HepG2 (cell line): ENCODE measurements at regions not wholly inside any gene's neighbourhood (a gene's known extent, or its start where the extent isn't known, plus 50 kb on each side); places are given as distances from the start of the nearest gene placed in this dataset.
"Not testable (repeated sequence)": the region's sequence is repeated elsewhere in the genome, so short reads cannot be mapped to it uniquely, and the experiment has no call there.

ENCODE experiments used
- ATAC-seq: fragments of 200-7000 bp; cut with Tn5 transposase; 3 replicates; pipeline ENCODE4 v1.9.1; 2020; ENCODE audit warnings: mild to moderate bottlenecking, moderate library complexity
- BruUV-seq: library from RNA; stranded (reverse); fragments of 400-500 nt; replicated peaks from 2 replicates; lab custom pipeline; 2021; lab: Mats Ljungman, UMichigan
- CTCF ChIA-PET: fragments of 300-600 bp; formaldehyde crosslinking; extraction: SDS; loops from one replicate; lab custom pipeline; 2021; ENCODE audit warnings: low total read pairs, inconsistent platforms, low intra/inter-chr PET ratio; lab: Yijun Ruan, JAX
- POLR2A ChIA-PET: fragments of 350-600 bp; sonication (Branson Sonifier 250); formaldehyde crosslinking; loops from one replicate; lab custom pipeline; 2020; ENCODE audit warnings: antibody characterized with exemption, inconsistent platforms; lab: Yijun Ruan, JAX
- DNase-seq: peaks from one replicate; pipeline ENCODE4 v3.0.0-alpha.2; 2015; ENCODE audit warnings: low spot score
- FAIRE-seq: peaks from 3 replicates; lab custom pipeline; 2011; peaks lifted over from hg19 to GRCh38; lab: Jason Lieb, UNC
- H2AFZ ChIP-seq: one replicate; pipeline ENCODE4 v1.6.1; 2011; ENCODE audit warnings: low read length, inconsistent platforms
- H3K27ac ChIP-seq: fragments of 300-600 bp; 3 replicates; pipeline ENCODE4 v1.8.0; 2011; ENCODE audit warnings: mixed run types, mild to moderate bottlenecking, mixed read lengths, low read length, inconsistent platforms; ENCODE audit not compliant: insufficient read depth; ENCODE audit errors: extremely low read length
- H3K27me3 ChIP-seq, 2 experiments: fragments of 200-600 bp in 1 of 2; 2 replicates in 1 of 2; 3 replicates in 1 of 2; pipeline versions ENCODE4 v1.6.0 to v1.8.0; 2011; ENCODE audit warnings: low read length in 2 of 2, mild to moderate bottlenecking in 2 of 2, moderate library complexity in 2 of 2, inconsistent platforms in 1 of 2; ENCODE audit not compliant: insufficient read depth in 2 of 2, control insufficient read depth in 1 of 2
- H3K36me3 ChIP-seq, 2 experiments: fragments of 200-600 bp in 1 of 2; replicated peaks in 1 of 2; 2 replicates in 1 of 2; 3 replicates in 1 of 2; pipeline versions ENCODE4 v1.5.1 to v1.8.0; 2011; ENCODE audit warnings: low read length in 2 of 2, inconsistent platforms in 1 of 2; ENCODE audit not compliant: insufficient read depth in 2 of 2, control insufficient read depth in 1 of 2
- H3K4me1 ChIP-seq: 2 replicates; pipeline ENCODE4 v1.5.1; 2012; ENCODE audit warnings: low read length, inconsistent platforms; ENCODE audit not compliant: insufficient read depth
- H3K4me2 ChIP-seq: 2 replicates; pipeline ENCODE4 v1.6.0; 2011; ENCODE audit warnings: low read depth, low read length, inconsistent platforms
- H3K4me3 ChIP-seq, 3 experiments: fragments of 200-600 bp in 1 of 3; sonication (generic), shearing (Covaris generic) in 1 of 3; replicated peaks in 1 of 3; 2 replicates each; pipeline ENCODE4 v1.5.1; 2011 to 2016; ENCODE audit warnings: low read length in 3 of 3, inconsistent platforms in 2 of 3, low read depth in 2 of 3, mild to moderate bottlenecking in 2 of 3, control low read depth in 1 of 3, mixed read lengths in 1 of 3; ENCODE audit not compliant: insufficient read depth in 1 of 3
- H3K79me2 ChIP-seq: one replicate; pipeline ENCODE4 v1.6.1; 2011; ENCODE audit warnings: low read length, inconsistent platforms; ENCODE audit not compliant: insufficient read depth
- H3K9ac ChIP-seq: 2 replicates; pipeline ENCODE4 v1.6.0; 2011; ENCODE audit warnings: mild to moderate bottlenecking, low read depth, low read length, inconsistent platforms; ENCODE audit not compliant: insufficient read depth
- H3K9me3 ChIP-seq: 2 replicates; pipeline ENCODE4 v1.5.1; 2012; ENCODE audit warnings: mild to moderate bottlenecking, low read length
- H4K20me1 ChIP-seq: 2 replicates; pipeline ENCODE4 v1.6.0; 2011; ENCODE audit warnings: inconsistent platforms, mild to moderate bottlenecking, low read length, moderate library complexity; ENCODE audit not compliant: insufficient read depth
- ARNT ChIP-seq: fragments of 450-650 bp; IDR thresholded peaks from 2 replicates; pipeline ENCODE4 v1.6.1; 2017
- ATF7 ChIP-seq, 2 experiments: fragments of 450-650 bp in 1 of 2; sonication (generic) in 1 of 2; formaldehyde crosslinking in 1 of 2; IDR thresholded peaks; 2 replicates each; pipeline versions ENCODE4 v1.4.0 to v1.6.1; 2016 to 2020; ENCODE audit warnings: antibody characterized with exemption in 1 of 2, mild to moderate bottlenecking in 1 of 2, missing genetic modification reagents in 1 of 2
- ATM ChIP-seq: fragments of 450-650 bp; IDR thresholded peaks from 2 replicates; pipeline ENCODE4 v1.7.1; 2017; ENCODE audit warnings: mild to moderate bottlenecking, borderline replicate concordance
- CREB1 ChIP-seq, 2 experiments: fragments of 450-650 bp in 1 of 2; IDR thresholded peaks; 2 replicates each; pipeline ENCODE4 v1.6.1; 2016 to 2017; ENCODE audit warnings: control low read depth in 1 of 2, mild to moderate bottlenecking in 1 of 2, missing compliant biosample characterization in 1 of 2, missing genetic modification characterization in 1 of 2
- NBN ChIP-seq: fragments of 450-650 bp; conservative IDR thresholded peaks from 2 replicates; pipeline ENCODE4 v1.6.1; 2017
- NONO ChIP-seq, 2 experiments: fragments of 450-650 bp in 1 of 2; sonication (generic) in 1 of 2; formaldehyde crosslinking in 1 of 2; IDR thresholded peaks in 1 of 2; conservative IDR thresholded peaks in 1 of 2; 2 replicates each; pipeline versions ENCODE4 v1.6.1 to v1.8.0; 2017 to 2022; ENCODE audit warnings: mild to moderate bottlenecking in 1 of 2, missing genetic modification reagents in 1 of 2, moderate library complexity in 1 of 2
- PLRG1 ChIP-seq: fragments of 450-650 bp; conservative IDR thresholded peaks from 2 replicates; pipeline ENCODE4 v1.6.1; 2016
- SOX6 ChIP-seq, 2 experiments: fragments of 450-650 bp in 1 of 2; sonication (generic) in 1 of 2; formaldehyde crosslinking in 1 of 2; IDR thresholded peaks; 2 replicates each; pipeline versions ENCODE4 v1.4.0 to v1.6.1; 2017 to 2020; ENCODE audit warnings: antibody characterized with exemption in 1 of 2, mild to moderate bottlenecking in 1 of 2, missing genetic modification reagents in 1 of 2
- WGBS: methylation state at CpG from one replicate; pipeline ENCODE4 v1.1.6; 2017; ENCODE audit warnings: low lambda C conversion rate; 5-methylcytosine and 5-hydroxymethylcytosine counted together
- in situ Hi-C: cut with HindIII; loops from 2 replicates; pipeline ENCODE4 v1.10.0; 2017; ENCODE audit warnings: low pct_unique_long_range_greater_than_20kb; ENCODE audit not compliant: extremely low pct_ligation_motif_present
- intact Hi-C: fragments of 100-400 bp; cut with micrococcal nuclease; formaldehyde crosslinking; loops from one replicate; pipeline ENCODE4 v1.10.0; 2022; ENCODE audit not compliant: unreplicated experiment

DNA sequence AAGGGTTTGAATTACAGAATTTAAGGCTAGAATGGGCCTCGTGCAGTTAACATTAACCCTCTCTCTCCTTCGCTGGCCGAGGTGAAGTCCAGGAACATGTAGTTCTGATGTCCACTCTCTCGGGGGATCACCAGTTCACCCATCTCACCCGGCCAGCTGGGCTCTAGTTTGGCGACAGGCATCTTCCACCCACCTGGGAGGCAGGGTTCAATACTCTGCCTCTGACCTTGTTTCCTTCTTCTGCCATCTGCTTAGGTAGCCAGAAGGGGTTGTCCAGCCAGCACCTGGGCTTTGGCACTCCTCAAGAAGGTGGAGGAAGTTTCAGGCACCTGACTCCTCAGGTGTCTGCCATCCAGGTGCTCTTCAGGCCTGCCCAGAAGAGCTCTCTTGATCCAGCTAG is 2857.8 kb downstream of the RPIA start:
- H3K9ac ChIP-seq, H3K36me3 ChIP-seq, FAIRE-seq, H4K20me1 ChIP-seq, ATAC-seq, H3K4me1 ChIP-seq, POLR2A ChIA-PET, H3K9me3 ChIP-seq, intact Hi-C loops, BruUV-seq, in situ Hi-C loops, H3K4me2 ChIP-seq, H3K79me2 ChIP-seq, H3K27me3 ChIP-seq, H3K27ac ChIP-seq, CTCF ChIA-PET, DNase-seq, H3K4me3 ChIP-seq, H2AFZ ChIP-seq: not testable (repeated sequence)
- 22% methylated on average over 6 of the region's 6 CpGs for WGBS

GRCh38 chr2:91558234-91558633 is 2866.8 kb downstream of the RPIA start:
- H3K36me3 ChIP-seq; FAIRE-seq; H3K27ac ChIP-seq; CTCF ChIA-PET; H3K79me2 ChIP-seq; H3K9me3 ChIP-seq; H3K4me2 ChIP-seq; H2AFZ ChIP-seq; H3K4me1 ChIP-seq; H4K20me1 ChIP-seq; BruUV-seq; intact Hi-C loops; H3K4me3 ChIP-seq; H3K9ac ChIP-seq; in situ Hi-C loops; ATAC-seq; POLR2A ChIA-PET; H3K27me3 ChIP-seq; DNase-seq; TF ChIP-seq ATF7 (CRISPR knock-in tag; IDR thresholded peaks at IDR 0.05): not testable (repeated sequence)
- peak; percentile 71 for TF ChIP-seq ATF7 (IDR thresholded peaks at IDR 0.05)

DNA sequence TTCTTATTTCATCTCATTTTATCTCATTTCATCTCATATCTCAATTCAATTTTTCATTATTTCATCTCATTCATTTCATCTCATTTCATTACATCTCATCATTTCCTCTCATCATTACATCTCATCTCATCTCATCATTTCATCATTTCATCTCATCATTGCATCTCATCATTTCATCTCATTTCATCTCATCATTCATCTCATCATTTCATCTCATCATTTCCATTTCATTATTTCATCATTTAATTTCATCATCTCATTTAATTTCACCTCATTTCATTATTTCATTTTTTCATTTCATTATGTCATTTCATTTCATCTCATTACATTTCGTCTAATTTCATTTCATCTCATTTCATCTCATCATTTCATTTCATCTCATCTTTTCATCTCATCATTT is 2867.8 kb downstream of the RPIA start:
- WGBS: 0% methylated on average over 1 of the region's 1 CpG
- ATAC-seq; H3K27ac ChIP-seq; H3K79me2 ChIP-seq; H3K4me2 ChIP-seq; H3K4me1 ChIP-seq; BruUV-seq; H3K27me3 ChIP-seq; POLR2A ChIA-PET; H4K20me1 ChIP-seq; intact Hi-C loops; FAIRE-seq; CTCF ChIA-PET; DNase-seq; H2AFZ ChIP-seq; H3K9me3 ChIP-seq; H3K36me3 ChIP-seq; H3K4me3 ChIP-seq; H3K9ac ChIP-seq; in situ Hi-C loops; TF ChIP-seq SOX6 (CRISPR knock-in tag; IDR thresholded peaks at IDR 0.05); NONO (CRISPR knock-in tag; conservative IDR thresholded peaks at IDR 0.05); CREB1 (CRISPR knock-in tag; IDR thresholded peaks at IDR 0.05): not testable (repeated sequence)
- peak; percentile 86; the same call in 1 of the 2 replicates for TF ChIP-seq NBN
- 0 out of 2 replicates have a peak, but pooled peaks have one; percentile 30 for TF ChIP-seq ARNT
- TF ChIP-seq SOX6 (IDR thresholded peaks at IDR 0.05): peak; percentile 82
- TF ChIP-seq ATM: peak; percentile 82; the same call in 1 of the 2 replicates
- TF ChIP-seq PLRG1: peak; percentile 96
- peak; percentile 41; the same call in 1 of the 2 replicates for TF ChIP-seq NONO (IDR thresholded peaks at IDR 0.05)
- peak; percentile 69 for TF ChIP-seq CREB1 (IDR thresholded peaks at IDR 0.05)
